Spleen (tissue), 7 donors: ENCODE measurements at regions not wholly inside any gene's neighbourhood (a gene's known extent, or its start where the extent isn't known, plus 50 kb on each side); places are given as distances from the start of the nearest gene placed in this dataset.

ENCODE experiments used
- CTCF ChIP-seq, 11 experiments: fragments of 200-600 bp in 7 of 11; fragments of 450-650 bp in 4 of 11; sonication (generic) in 4 of 11; IDR thresholded peaks in 8 of 11; conservative IDR thresholded peaks in 3 of 11; 1 replicate in 7 of 11; 2 replicates in 4 of 11; pipeline versions ENCODE4 v1.4.0 to v1.8.0; 2016 to 2021; ENCODE audit warnings: antibody characterized with exemption in 11 of 11, inconsistent platforms in 4 of 11, mild to moderate bottlenecking in 1 of 11
- POLR2A ChIP-seq, 3 donors: fragments of 450-650 bp; IDR thresholded peaks; one replicate each; pipeline ENCODE4 v1.5.1; 2017; ENCODE audit warnings: antibody characterized with exemption in 3 of 3, mild to moderate bottlenecking in 1 of 3
- POLR2AphosphoS5 ChIP-seq, 3 donors: sonication (generic); formaldehyde crosslinking; IDR thresholded peaks; one replicate each; pipeline ENCODE4 v1.5.1; 2017; ENCODE audit warnings: antibody characterized with exemption in 3 of 3
- donor health status: DM: no; HTN: no; CAD: no; lungs with moderate emphysema.
- donor health status: DM: no; HTN: no; CAD: no.
- donor health status: DM: no; HTN: no; CAD: no.

GRCh38 chr9:11190719-11191118 is 577.9 kb upstream of the PTPRD start:
- TF ChIP-seq CTCF (IDR thresholded peaks at IDR 0.05 in 8 of 11, conservative IDR thresholded peaks at IDR 0.05 in 3 of 11): no peak
- no peak for TF ChIP-seq POLR2A (IDR thresholded peaks at IDR 0.05)
- TF ChIP-seq POLR2AphosphoS5 (IDR thresholded peaks at IDR 0.05): no peak
